CD14-positive monocyte (primary cell): ENCODE measurements at regions not wholly inside any gene's neighbourhood (a gene's known extent, or its start where the extent isn't known, plus 50 kb on each side); places are given as distances from the start of the nearest gene placed in this dataset.

Source experiments
- DNase-seq, 3 donors: peaks; one replicate each; pipeline ENCODE4 v3.0.0-alpha.2; 2011 to 2022
- H2AFZ ChIP-seq: 2 replicates; pipeline ENCODE4 v1.6.0; 2012; ENCODE audit warnings: mild to moderate bottlenecking, low read depth, low read length, inconsistent platforms; ENCODE audit not compliant: insufficient read depth, poor library complexity, severe bottlenecking
- H3K27ac ChIP-seq, 2 donors: 1 replicate in 1 of 2; 2 replicates in 1 of 2; pipeline ENCODE4 v1.5.1; 2012 to 2013; ENCODE audit warnings: low read length in 2 of 2, control low read depth in 1 of 2, inconsistent platforms in 1 of 2, low read depth in 1 of 2, mild to moderate bottlenecking in 1 of 2
- H3K27me3 ChIP-seq, 2 donors: one replicate each; pipeline versions ENCODE4 v1.6.0 to v1.6.1; 2011 to 2013; ENCODE audit warnings: low read length in 2 of 2; ENCODE audit not compliant: control insufficient read depth in 2 of 2, insufficient read depth in 2 of 2
- H3K36me3 ChIP-seq, 2 donors: replicated peaks in 1 of 2; 1 replicate in 1 of 2; 2 replicates in 1 of 2; pipeline versions ENCODE4 v1.5.1 to v1.6.1; 2012 to 2013; ENCODE audit warnings: low read length in 2 of 2, control low read depth in 1 of 2, inconsistent platforms in 1 of 2, mild to moderate bottlenecking in 1 of 2; ENCODE audit not compliant: insufficient read depth in 2 of 2, control insufficient read depth in 1 of 2
- H3K4me1 ChIP-seq, 2 donors: 1 replicate in 1 of 2; 2 replicates in 1 of 2; pipeline versions ENCODE4 v1.5.1 to v1.6.1; 2012 to 2013; ENCODE audit warnings: low read length in 2 of 2, control low read depth in 1 of 2, inconsistent platforms in 1 of 2, mild to moderate bottlenecking in 1 of 2, moderate library complexity in 1 of 2; ENCODE audit not compliant: insufficient read depth in 2 of 2, control insufficient read depth in 1 of 2
- H3K4me2 ChIP-seq: replicated peaks from 2 replicates; pipeline ENCODE3; 2012; ENCODE audit warnings: low read length, moderate library complexity, mild to moderate bottlenecking; ENCODE audit not compliant: poor library complexity, severe bottlenecking; ENCODE audit errors: extremely low read depth
- H3K4me3 ChIP-seq, 3 experiments: fragments of 200-600 bp in 1 of 3; sonication (generic) in 1 of 3; replicated peaks in 1 of 3; 1 replicate in 2 of 3; 2 replicates in 1 of 3; pipeline ENCODE4 v1.5.1; 2011 to 2013; ENCODE audit warnings: low read length in 3 of 3, mild to moderate bottlenecking in 3 of 3, control low read depth in 2 of 3, low read depth in 2 of 3, inconsistent platforms in 1 of 3, moderate library complexity in 1 of 3
- H3K79me2 ChIP-seq: 2 replicates; pipeline ENCODE4 v1.6.0; 2012; ENCODE audit warnings: mild to moderate bottlenecking, control low read depth, inconsistent platforms, low read length, moderate library complexity; ENCODE audit not compliant: insufficient read depth
- H3K9ac ChIP-seq: 2 replicates; pipeline ENCODE4 v1.6.0; 2017; ENCODE audit warnings: low read length, mild to moderate bottlenecking; ENCODE audit not compliant: insufficient read depth, poor library complexity, severe bottlenecking
- H3K9me3 ChIP-seq, 2 donors: replicated peaks in 1 of 2; 1 replicate in 1 of 2; 2 replicates in 1 of 2; pipeline versions ENCODE4 v1.5.1 to v1.6.1; 2012 to 2013; ENCODE audit warnings: low read length in 2 of 2, control low read depth in 1 of 2; ENCODE audit not compliant: control insufficient read depth in 1 of 2, insufficient read depth in 1 of 2
- H4K20me1 ChIP-seq: 2 replicates; pipeline ENCODE4 v1.6.0; 2012; ENCODE audit warnings: mild to moderate bottlenecking, low read length, control low read depth, moderate library complexity; ENCODE audit not compliant: insufficient read depth
- H3K27ac Mint-ChIP-seq, 7 donors: one replicate each; pipeline ENCODE4 v1.8.0; 2020; ENCODE audit warnings: mild to moderate bottlenecking in 7 of 7, mixed read lengths in 7 of 7, moderate library complexity in 6 of 7, inconsistent platforms in 2 of 7
- H3K27me3 Mint-ChIP-seq, 3 donors: one replicate each; pipeline ENCODE4 v1.8.0; 2021 to 2022; ENCODE audit warnings: low read depth in 3 of 3, mild to moderate bottlenecking in 3 of 3, mixed read lengths in 3 of 3, moderate library complexity in 3 of 3, inconsistent platforms in 1 of 3
- H3K36me3 Mint-ChIP-seq, 2 donors: one replicate each; pipeline ENCODE4 v1.8.0; 2020; ENCODE audit warnings: mixed read lengths in 2 of 2, inconsistent platforms in 1 of 2, mild to moderate bottlenecking in 1 of 2
- H3K4me1 Mint-ChIP-seq: one replicate; pipeline ENCODE4 v1.8.0; 2020; ENCODE audit warnings: mild to moderate bottlenecking, mixed read lengths
- H3K4me3 Mint-ChIP-seq, 2 donors: one replicate each; pipeline ENCODE4 v1.8.0; 2020; ENCODE audit warnings: mild to moderate bottlenecking in 2 of 2, mixed read lengths in 2 of 2, moderate library complexity in 1 of 2
- H3K9me3 Mint-ChIP-seq, 7 donors: one replicate each; pipeline ENCODE4 v1.8.0; 2020 to 2022; ENCODE audit warnings: mixed read lengths in 7 of 7, mild to moderate bottlenecking in 6 of 7, moderate library complexity in 6 of 7, inconsistent platforms in 2 of 7
- CTCF ChIP-seq: fragments of 200-600 bp; IDR thresholded peaks from one replicate; pipeline ENCODE4 v1.8.0; 2022; ENCODE audit warnings: antibody characterized with exemption, mild to moderate bottlenecking
- WGBS: methylation state at CpG from one replicate; pipeline ENCODE4 v1.1.5; 2013; ENCODE audit warnings: missing lambda C conversion rate; ENCODE audit not compliant: insufficient coverage; 5-methylcytosine and 5-hydroxymethylcytosine counted together
- intact Hi-C, 2 donors: fragments of 100-400 bp; cut with micrococcal nuclease; formaldehyde crosslinking; loops; one replicate each; pipeline versions ENCODE4 v1.15.0 to v1.15.1; 2023

DNA sequence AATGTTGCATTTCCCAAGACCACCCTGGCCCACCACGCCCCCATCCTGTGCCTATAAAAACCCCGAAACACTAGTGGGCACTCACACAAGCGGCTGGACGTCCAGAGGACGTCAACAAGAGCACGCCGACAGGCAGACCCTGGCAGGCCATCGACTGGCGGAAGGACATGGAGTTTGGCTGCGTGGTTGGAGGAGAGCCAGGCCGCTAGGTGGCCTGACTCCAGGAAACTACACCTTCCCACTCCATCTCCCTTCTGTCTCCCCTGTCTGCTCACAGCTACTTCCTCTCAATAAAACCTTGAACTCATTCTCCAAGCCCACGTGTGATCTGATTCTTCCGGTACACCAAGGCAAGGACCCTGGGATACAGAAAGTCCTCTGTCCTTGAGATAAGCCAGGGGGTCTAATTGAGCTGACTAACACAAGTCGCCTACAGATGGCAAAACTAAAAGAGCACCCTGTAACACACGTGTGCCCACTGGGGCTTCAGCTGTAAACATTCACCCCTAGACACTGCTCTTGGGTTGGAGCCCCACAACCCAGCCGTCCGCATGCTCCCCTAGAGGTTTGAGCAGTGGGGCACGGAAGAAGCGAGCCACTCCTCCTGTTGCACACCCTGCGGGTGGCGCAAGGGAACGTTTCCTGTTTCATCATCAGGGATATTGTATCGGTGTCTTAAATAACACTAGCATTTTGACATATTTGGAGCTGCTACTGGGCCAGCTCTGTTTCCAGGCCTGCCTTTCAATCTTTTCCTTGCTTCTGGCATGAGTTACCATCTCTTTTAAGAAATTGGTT is 54.5 kb upstream of the TAF11L2 start:
- Histone ChIP-seq H3K4me3 (no peak overlapping the region), H3K4me1 (peaks cover 13 to 38% of the 10 kb centered on the region in 2 donors), H3K36me3 (no peaks in the 10 kb centered on the region), H3K9me3 (peaks cover 11 to 14% of the 10 kb centered on the region in 2 donors), H3K79me2 (no peaks in the 10 kb centered on the region), H4K20me1 (no peaks in the 10 kb centered on the region), H2AFZ (peak overlapping the region; percentile 33), H3K4me2 (peak overlapping the region; percentile 34), H3K27ac (peak overlapping the region in 1 of 2 donors; percentile 57), H3K27me3 (no peaks in the 10 kb centered on the region), H3K9ac (no peak overlapping the region)
- no peak for TF ChIP-seq CTCF
- intact Hi-C loops: no loop called here
- H3K36me3 Mint-ChIP-seq: peaks cover 0 to 7% of the 10 kb centered on the region in 2 donors
- H3K9me3 Mint-ChIP-seq: peaks cover 6 to 19% (median 15%) of the 10 kb centered on the region in 7 donors
- H3K27me3 Mint-ChIP-seq: no peaks in the 10 kb centered on the region
- 84% methylated on average over 21 of the region's 23 CpGs for WGBS
- peak overlapping the region in 1 of 2 donors; percentile 60 for H3K4me3 Mint-ChIP-seq
- H3K4me1 Mint-ChIP-seq: peaks cover 17% of the 10 kb centered on the region
- peak; percentile 70 to 83 (median 73) for DNase-seq
- H3K27ac Mint-ChIP-seq: peak overlapping the region; percentile 74 to 94 (median 87)

- WGBS: no CpG with 5 or more reads among the region's 1 CpG
- intact Hi-C loops: no loop called here
- no peak for DNase-seq
These were observed 53.5 kb upstream of the TAF11L2 start for GRCh38 chr5:17444496-17444895.

More at GRCh38 chr5:17444496-17444895, 53.5 kb upstream of the TAF11L2 start:
- Histone ChIP-seq H3K27ac (peak overlapping the region in 1 of 2 donors; percentile 57), H4K20me1 (no peaks in the 10 kb centered on the region), H3K9ac (no peak overlapping the region), H3K79me2 (no peaks in the 10 kb centered on the region), H3K4me2 (no peak overlapping the region), H3K4me3 (no peak overlapping the region), H3K4me1 (peaks cover 13 to 38% of the 10 kb centered on the region in 2 donors), H2AFZ (no peak overlapping the region), H3K36me3 (no peaks in the 10 kb centered on the region), H3K9me3 (peaks cover 11 to 12% of the 10 kb centered on the region in 2 donors), H3K27me3 (no peaks in the 10 kb centered on the region)
- peak overlapping the region in 6 of 7 donors; percentile 20 to 86 (median 34) for H3K27ac Mint-ChIP-seq
- peaks cover 17% of the 10 kb centered on the region for H3K4me1 Mint-ChIP-seq
- no peaks in the 10 kb centered on the region for H3K27me3 Mint-ChIP-seq
- peaks cover 6 to 21% (median 15%) of the 10 kb centered on the region in 7 donors for H3K9me3 Mint-ChIP-seq
- no peak overlapping the region for H3K4me3 Mint-ChIP-seq
- no peak for TF ChIP-seq CTCF
- peaks cover 0 to 6% of the 10 kb centered on the region in 2 donors for H3K36me3 Mint-ChIP-seq
